Stomach (tissue), 8 donors: ENCODE measurements at regions not wholly inside any gene's neighbourhood (a gene's known extent, or its start where the extent isn't known, plus 50 kb on each side); places are given as distances from the start of the nearest gene placed in this dataset.

Experiments used
- DNase-seq, 2 donors: peaks; one replicate each; pipeline versions ENCODE4 v3.0.0 to v3.0.0-alpha.2; 2013 to 2019
- H3K27ac ChIP-seq, 5 donors: fragments of 200-600 bp in 4 of 5; sonication (generic) in 4 of 5; one replicate each; pipeline ENCODE4 v1.5.1; 2013 to 2019; ENCODE audit warnings: mild to moderate bottlenecking in 1 of 5, moderate library complexity in 1 of 5
- H3K27me3 ChIP-seq, 3 donors: fragments of 200-600 bp; sonication (generic); one replicate each; pipeline ENCODE4 v1.5.1; 2017 to 2019; ENCODE audit warnings: mixed run types in 1 of 3
- H3K36me3 ChIP-seq, 4 donors: fragments of 200-600 bp; sonication (generic); 1 replicate in 3 of 4; 2 replicates in 1 of 4; pipeline ENCODE4 v1.5.1; 2016 to 2019
- H3K4me1 ChIP-seq, 4 donors: fragments of 200-600 bp; sonication (generic); one replicate each; pipeline ENCODE4 v1.5.1; 2016 to 2019
- H3K4me3 ChIP-seq, 4 donors: fragments of 200-600 bp; sonication (generic) in 3 of 4; one replicate each; pipeline ENCODE4 v1.5.1; 2016 to 2019; ENCODE audit warnings: mild to moderate bottlenecking in 1 of 4
- H3K9me3 ChIP-seq, 4 donors: fragments of 200-600 bp; sonication (generic); one replicate each; pipeline ENCODE4 v1.5.1; 2016 to 2019
- CTCF ChIP-seq, 7 experiments: fragments of 450-650 bp in 4 of 7; fragments of 200-600 bp in 3 of 7; sonication (generic) in 3 of 7; IDR thresholded peaks; one replicate each; pipeline ENCODE4 v1.5.1; 2016 to 2019; ENCODE audit warnings: antibody characterized with exemption in 7 of 7, control low read depth in 2 of 7, mild to moderate bottlenecking in 1 of 7
- EP300 ChIP-seq: sonication (generic); formaldehyde crosslinking; IDR thresholded peaks from one replicate; pipeline ENCODE4 v1.6.1; 2017; ENCODE audit warnings: antibody characterized with exemption
- POLR2A ChIP-seq, 4 donors: fragments of 450-650 bp; IDR thresholded peaks; one replicate each; pipeline ENCODE4 v1.6.1; 2016; ENCODE audit warnings: antibody characterized with exemption in 4 of 4, control low read depth in 2 of 4, mild to moderate bottlenecking in 1 of 4, moderate library complexity in 1 of 4
- POLR2AphosphoS5 ChIP-seq, 3 donors: sonication (generic); formaldehyde crosslinking; IDR thresholded peaks; one replicate each; pipeline ENCODE4 v1.6.1; 2016; ENCODE audit warnings: antibody characterized with exemption in 3 of 3
- WGBS, 5 donors: extraction: QIAGEN DNeasy Blood & Tissue Kit in 3 of 5; methylation state at CpG; one replicate each; pipeline versions ENCODE4 v1.1.5 to v1.1.7; 2013 to 2018; 5-methylcytosine and 5-hydroxymethylcytosine counted together
- intact Hi-C: fragments of 100-400 bp; cut with DNase I; formaldehyde crosslinking; loops from one replicate; pipeline ENCODE4 v1.15.1; 2023; ENCODE audit warnings: low total_unique reads
- donor health status: healthy with polysubstance abuse.
- donor health status: Bipolar disorder and iron deficiency.
- donor health status: healthy.

- no peak overlapping the region for H3K4me3 ChIP-seq
- no peaks in the 10 kb centered on the region for H3K9me3 ChIP-seq
- H3K36me3 ChIP-seq, result no peaks in the 10 kb centered on the region
- no peak overlapping the region for H3K27ac ChIP-seq
- intact Hi-C loops, result no loop called here
- no peak for TF ChIP-seq POLR2A (IDR thresholded peaks at IDR 0.05)
- TF ChIP-seq CTCF (IDR thresholded peaks at IDR 0.05), result no peak
- TF ChIP-seq POLR2AphosphoS5 (IDR thresholded peaks at IDR 0.05), result no peak
- no peak for TF ChIP-seq EP300
- no peak for DNase-seq
- H3K27me3 ChIP-seq, result peaks cover 0 to 40% (median 0%) of the 10 kb centered on the region in 3 donors
- no peaks in the 10 kb centered on the region for H3K4me1 ChIP-seq
Observed at GRCh38 chr1:29651246-29651645, 414.9 kb downstream of the PTPRU start.

- no peak overlapping the region for H3K27ac ChIP-seq
- no peak overlapping the region for H3K4me3 ChIP-seq
- no peak for TF ChIP-seq EP300
- no peak for TF ChIP-seq POLR2AphosphoS5 (IDR thresholded peaks at IDR 0.05)
- peaks cover 0 to 36% (median 0%) of the 10 kb centered on the region in 3 donors for H3K27me3 ChIP-seq
- no peak for DNase-seq
- no peaks in the 10 kb centered on the region for H3K4me1 ChIP-seq
- no peaks in the 10 kb centered on the region for H3K36me3 ChIP-seq
- intact Hi-C loops, result no loop called here
- H3K9me3 ChIP-seq, result no peaks in the 10 kb centered on the region
- WGBS, 5 donors, result 77 to 87% (median 83%) methylated on average over 2 to 3 of the region's 3 CpGs
Observed at GRCh38 chr1:29650476-29650875, 414.2 kb downstream of the PTPRU start.

GRCh38 chr1:29650041-29650400, 413.7 kb downstream of the PTPRU start:
- peaks cover 0 to 33% (median 0%) of the 10 kb centered on the region in 3 donors for H3K27me3 ChIP-seq
- no peaks in the 10 kb centered on the region for H3K4me1 ChIP-seq
- intact Hi-C loops, result no loop called here
- no peaks in the 10 kb centered on the region for H3K9me3 ChIP-seq
- WGBS, 5 donors, result 62 to 79% (median 74%) methylated on average over 8 of the region's 8 CpGs
- H3K36me3 ChIP-seq, result no peaks in the 10 kb centered on the region
- H3K4me3 ChIP-seq, result no peak overlapping the region
- no peak overlapping the region for H3K27ac ChIP-seq
- DNase-seq, result no peak
- TF ChIP-seq EP300 (no peak), CTCF (IDR thresholded peaks at IDR 0.05) (no peak), POLR2AphosphoS5 (IDR thresholded peaks at IDR 0.05) (no peak)

- no peak overlapping the region for H3K4me3 ChIP-seq
- TF ChIP-seq CTCF (IDR thresholded peaks at IDR 0.05), result no peak
- TF ChIP-seq EP300, result no peak
- H3K27me3 ChIP-seq, result peaks cover 0 to 30% (median 0%) of the 10 kb centered on the region in 3 donors
- intact Hi-C loops, result no loop called here
- no peaks in the 10 kb centered on the region for H3K9me3 ChIP-seq
- no peak overlapping the region for H3K27ac ChIP-seq
- H3K4me1 ChIP-seq, result no peaks in the 10 kb centered on the region
- H3K36me3 ChIP-seq, result no peaks in the 10 kb centered on the region
- WGBS, 5 donors, result 78 to 83% (median 80%) methylated on average over 15 of the region's 15 CpGs
- DNase-seq, result no peak
Observed at GRCh38 chr1:29649189-29650040, 413.1 kb downstream of the PTPRU start.

- DNase-seq, result no peak
- Histone ChIP-seq H3K27ac (no peak overlapping the region), H3K9me3 (no peaks in the 10 kb centered on the region), H3K4me3 (no peak overlapping the region), H3K36me3 (no peaks in the 10 kb centered on the region), H3K27me3 (peaks cover 0 to 30% (median 0%) of the 10 kb centered on the region in 3 donors), H3K4me1 (no peaks in the 10 kb centered on the region)
- intact Hi-C loops, result no loop called here
- TF ChIP-seq POLR2AphosphoS5 (IDR thresholded peaks at IDR 0.05), result no peak
- no peak for TF ChIP-seq CTCF (IDR thresholded peaks at IDR 0.05)
- TF ChIP-seq POLR2A (IDR thresholded peaks at IDR 0.05), result no peak
- no peak for TF ChIP-seq EP300
- WGBS, 5 donors, result 79 to 88% (median 85%) methylated on average over 3 of the region's 3 CpGs
Observed at GRCh38 chr1:29648798-29649188, 412.5 kb downstream of the PTPRU start.
